SK-N-SH (cell line): ENCODE measurements at regions not wholly inside any gene's neighbourhood (a gene's known extent, or its start where the extent isn't known, plus 50 kb on each side); places are given as distances from the start of the nearest gene placed in this dataset.

Experiments used
- CTCF ChIP-seq: fragments of 200-600 bp; sonication (generic); IDR thresholded peaks from 2 replicates; pipeline ENCODE4 v1.6.1; 2017; ENCODE audit warnings: antibody characterized with exemption, mild to moderate bottlenecking, moderate library complexity
- EZH2phosphoT487 ChIP-seq: fragments of 200-600 bp; sonication (generic); IDR thresholded peaks from 2 replicates; pipeline ENCODE4 v1.6.1; 2017; ENCODE audit warnings: low read depth, mixed run types, mild to moderate bottlenecking, antibody characterized with exemption, moderate library complexity, borderline replicate concordance
- FOSL2 ChIP-seq: IDR thresholded peaks from 2 replicates; pipeline ENCODE4 v1.4.0; 2012; ENCODE audit warnings: low read depth, mild to moderate bottlenecking, moderate library complexity, borderline replicate concordance
- MAX ChIP-seq: IDR thresholded peaks from 2 replicates; pipeline ENCODE4 v1.4.0; 2012; ENCODE audit warnings: low read depth
- REST ChIP-seq: IDR thresholded peaks from 2 replicates; pipeline ENCODE4 v1.6.1; 2012; ENCODE audit warnings: mild to moderate bottlenecking, low read depth, low read length, moderate library complexity

- TF ChIP-seq REST (no peak), CTCF (no peak), EZH2phosphoT487 (no peak), FOSL2 (no peak), MAX (no peak)
Observed at GRCh38 chr3:124249038-124249437, 257.1 kb upstream of the ROPN1 start.
